Right ventricle myocardium superior (tissue), 1 donor: ENCODE measurements at regions not wholly inside any gene's neighbourhood (a gene's known extent, or its start where the extent isn't known, plus 50 kb on each side); places are given as distances from the start of the nearest gene placed in this dataset.
"Not testable (repeated sequence)": the region's sequence is repeated elsewhere in the genome, so short reads cannot be mapped to it uniquely, and the experiment has no call there.

ENCODE experiments used
- ATAC-seq: fragments of 200-7000 bp; cut with Tn5 transposase; one replicate; pipeline ENCODE4 v1.9.1; 2020; ENCODE audit warnings: mild to moderate bottlenecking; ENCODE audit not compliant: poor library complexity
- DNase-seq: peaks from one replicate; pipeline ENCODE4 v3.0.0-alpha.2; 2020
- intact Hi-C: fragments of 100-400 bp; cut with DNase I; formaldehyde crosslinking; loops from one replicate; pipeline ENCODE4 v1.11.2; 2022
- donor health status: DM: no; HTN: yes; CAD: no; lungs with severe emphysema.

- DNase-seq (no peak), ATAC-seq (no peak)
- intact Hi-C loops = no loop called here
Measured at GRCh38 chr6:126718600-126719327, 378.8 kb downstream of the CENPW start.

DNA sequence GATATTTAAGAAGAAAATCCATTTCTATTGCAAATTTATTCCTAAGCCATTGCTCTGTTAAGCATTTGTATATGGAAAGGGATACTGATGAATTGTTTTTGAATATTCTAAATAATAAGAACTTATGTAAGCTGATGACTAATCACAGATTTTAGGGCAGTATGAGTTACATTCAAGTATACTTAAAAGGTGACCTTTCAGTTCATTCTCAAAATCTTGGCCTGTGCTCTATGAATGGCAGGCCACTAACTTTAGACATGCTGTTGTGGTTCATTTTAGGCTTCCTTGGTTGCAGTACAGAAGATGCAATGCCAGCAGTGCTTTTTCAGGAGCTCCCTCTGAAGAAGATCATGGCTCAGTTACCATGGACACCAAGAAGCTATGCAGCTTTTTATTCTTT lies 380.4 kb downstream of the CENPW start:
- intact Hi-C loops = no loop called here
- DNase-seq (no peak), ATAC-seq (no peak)

DNA sequence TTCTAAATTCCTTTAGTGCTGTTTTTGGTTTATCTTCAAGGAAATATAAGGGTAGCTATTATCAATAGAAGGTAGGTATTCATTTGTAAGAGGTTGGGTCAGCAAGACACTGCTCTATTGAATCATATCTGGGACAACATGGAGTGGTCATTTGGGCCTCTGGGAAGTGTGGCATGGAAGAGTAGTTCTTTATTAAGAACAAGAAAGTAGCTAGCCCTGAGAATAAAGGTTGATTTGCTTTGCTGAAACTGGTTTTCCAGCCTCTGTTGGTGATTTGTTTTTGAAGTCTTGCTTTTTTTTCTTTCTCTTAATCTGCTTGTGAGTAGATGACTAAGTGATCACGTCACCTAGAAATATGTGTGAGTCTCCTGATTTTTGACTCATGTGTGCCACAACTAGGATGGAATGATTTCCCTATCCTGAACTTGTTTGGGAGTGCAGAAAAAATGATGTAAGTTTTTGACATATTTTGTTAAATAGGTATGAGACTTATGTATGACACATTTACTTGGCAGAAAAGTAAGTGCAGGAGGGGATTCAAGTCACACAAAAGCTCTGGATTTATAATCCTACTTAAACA lies 381.8 kb downstream of the CENPW start:
- intact Hi-C loops = no loop called here
- ATAC-seq (no peak), DNase-seq (no peak)

DNA sequence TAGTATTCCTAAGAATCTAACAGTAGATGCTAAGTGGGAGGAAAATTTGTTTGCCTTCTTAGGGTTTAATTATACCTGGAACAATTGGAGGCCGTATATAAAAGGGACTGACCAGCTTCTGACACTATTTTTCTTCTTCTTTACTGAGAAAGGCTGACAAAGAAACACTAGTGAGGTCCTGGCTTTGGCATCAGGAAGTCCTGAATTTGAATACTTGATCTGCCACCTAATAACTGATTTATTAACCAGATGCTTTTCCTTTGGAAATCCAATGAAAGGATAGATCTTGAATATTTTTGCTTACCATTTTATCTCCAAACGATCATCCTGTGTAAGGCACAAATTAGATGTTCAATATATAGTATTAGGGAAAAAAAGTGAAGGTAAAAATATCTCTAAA lies 382.5 kb downstream of the CENPW start:
- DNase-seq (no peak), ATAC-seq (no peak)
- intact Hi-C loops = no loop called here

DNA sequence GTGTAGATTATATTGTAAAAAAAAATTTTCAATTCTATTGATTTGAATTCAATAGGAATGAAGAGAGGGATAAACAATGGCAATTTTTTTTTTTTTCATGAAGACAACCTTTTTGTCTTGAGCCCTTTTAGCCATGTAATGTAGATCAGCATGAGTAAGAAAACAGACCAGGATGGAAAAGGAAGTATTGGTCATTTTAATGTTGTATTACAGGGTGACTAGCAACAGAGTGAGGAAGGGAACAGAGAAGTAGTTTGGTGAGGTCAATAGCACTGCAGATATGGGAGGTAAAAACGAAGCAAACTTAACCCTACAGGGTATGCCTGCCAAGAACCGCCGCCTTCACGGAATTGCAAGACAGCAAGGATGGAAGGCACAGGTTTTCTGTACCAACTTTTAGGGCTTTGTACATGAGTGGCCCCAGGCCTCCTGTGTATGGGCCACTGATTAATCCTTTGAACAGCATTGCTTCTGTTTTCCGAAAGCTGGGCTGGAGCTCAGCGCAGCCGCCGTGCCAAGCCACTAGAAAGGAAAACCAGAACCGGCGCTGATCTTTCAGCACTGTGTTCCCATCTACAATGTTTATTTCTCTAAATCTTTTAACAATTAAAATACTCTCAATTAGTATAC lies 383.7 kb downstream of the CENPW start:
- ATAC-seq (no peak), DNase-seq (no peak)
- intact Hi-C loops = no loop called here

GRCh38 chr6:126724821-126725220 lies 384.9 kb downstream of the CENPW start:
- intact Hi-C loops = no loop called here
- ATAC-seq (no peak), DNase-seq (no peak)

DNA sequence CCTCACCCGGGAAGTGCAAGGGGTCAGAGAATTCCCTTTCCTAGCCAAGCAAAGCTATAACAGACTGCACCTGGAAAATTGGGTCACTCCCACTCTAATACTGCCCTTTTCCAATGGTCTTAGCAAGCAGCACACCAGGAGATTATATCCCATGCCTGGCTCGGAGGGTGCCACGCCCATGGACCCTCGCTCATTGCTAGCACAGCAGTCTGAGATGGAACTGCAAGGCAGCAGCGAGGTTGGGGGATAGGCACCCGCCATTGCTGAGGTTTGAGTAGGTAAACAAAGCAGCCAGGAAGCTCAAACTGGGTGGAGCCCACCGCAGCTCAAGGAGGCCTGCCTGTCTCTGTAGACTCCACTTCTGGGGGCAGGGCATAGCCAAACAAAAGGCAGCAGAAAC lies 386.5 kb downstream of the CENPW start:
- DNase-seq, intact Hi-C loops, ATAC-seq: not testable (repeated sequence)

GRCh38 chr6:126738146-126738545 lies 380.3 kb upstream of the RSPO3 start:
- no peak for DNase-seq
- intact Hi-C loops = no loop called here
- ATAC-seq = no peak

GRCh38 chr6:126738641-126739040 lies 379.8 kb upstream of the RSPO3 start:
- ATAC-seq = no peak
- no peak for DNase-seq
- intact Hi-C loops = no loop called here

GRCh38 chr6:126743076-126743475 lies 375.4 kb upstream of the RSPO3 start:
- intact Hi-C loops = no loop called here
- ATAC-seq = no peak

DNA sequence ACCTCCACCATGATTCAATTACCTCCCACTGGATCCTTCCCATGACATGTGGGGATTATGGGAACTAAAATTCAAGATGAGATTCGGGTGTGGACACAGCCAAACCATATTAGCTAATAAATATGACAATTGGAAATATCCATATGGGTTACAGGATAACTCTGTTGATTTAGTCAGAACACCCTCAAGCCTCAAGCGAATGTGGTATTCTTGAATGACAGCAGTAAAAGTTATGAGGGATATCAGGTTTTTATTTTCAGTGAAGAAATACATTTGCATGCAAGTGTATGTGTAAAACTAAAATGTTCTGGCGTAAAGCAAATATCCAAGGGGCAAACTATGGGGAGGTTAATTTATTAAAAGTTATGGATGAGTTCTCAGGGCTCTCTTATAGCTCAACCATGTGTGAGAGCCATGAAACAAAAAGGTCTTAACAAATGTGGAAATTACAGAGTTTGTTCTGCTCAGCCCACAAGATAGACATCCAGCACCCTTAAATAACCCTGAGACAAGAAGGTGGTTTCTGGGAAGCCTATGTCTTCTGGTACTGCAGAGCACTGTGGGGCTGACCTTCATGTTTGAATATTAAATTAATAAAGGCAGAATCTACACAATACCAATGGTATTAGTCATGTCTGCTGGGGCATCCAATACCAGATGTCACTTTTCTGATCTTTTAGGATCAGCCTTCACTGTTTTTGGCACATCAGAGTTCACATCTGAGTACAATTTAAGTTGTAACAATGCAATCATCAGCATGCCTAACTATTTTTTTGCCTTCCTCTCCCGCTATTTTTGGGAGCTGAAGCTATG lies 370.5 kb upstream of the RSPO3 start:
- DNase-seq = no peak

More at GRCh38 chr6:126743076-126743475, 375.4 kb upstream of the RSPO3 start:
- no peak for DNase-seq

DNA sequence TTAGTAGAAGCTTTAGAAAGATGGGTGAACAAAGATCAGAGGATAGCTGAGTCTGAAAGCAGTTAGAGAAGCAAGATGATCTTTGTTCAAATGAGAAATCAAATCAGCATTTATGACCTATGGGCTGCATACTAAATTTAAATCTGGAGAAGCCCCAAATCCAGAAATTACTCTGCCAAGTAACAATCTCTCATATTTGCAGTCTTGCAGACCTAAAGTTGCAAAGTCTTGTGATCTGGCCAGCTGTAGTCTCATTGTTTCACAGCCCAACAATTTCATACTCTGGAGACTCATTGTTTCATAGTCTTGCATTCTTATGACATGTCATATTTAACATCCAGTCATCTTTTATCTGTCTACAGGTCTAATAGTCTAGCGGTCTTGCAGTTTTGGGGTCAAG lies 364.9 kb upstream of the RSPO3 start:
- DNase-seq = no peak
- intact Hi-C loops = no loop called here
- no peak for ATAC-seq

More for the DNA sequence above, 370.5 kb upstream of the RSPO3 start:
- ATAC-seq = no peak
- intact Hi-C loops = no loop called here

DNA sequence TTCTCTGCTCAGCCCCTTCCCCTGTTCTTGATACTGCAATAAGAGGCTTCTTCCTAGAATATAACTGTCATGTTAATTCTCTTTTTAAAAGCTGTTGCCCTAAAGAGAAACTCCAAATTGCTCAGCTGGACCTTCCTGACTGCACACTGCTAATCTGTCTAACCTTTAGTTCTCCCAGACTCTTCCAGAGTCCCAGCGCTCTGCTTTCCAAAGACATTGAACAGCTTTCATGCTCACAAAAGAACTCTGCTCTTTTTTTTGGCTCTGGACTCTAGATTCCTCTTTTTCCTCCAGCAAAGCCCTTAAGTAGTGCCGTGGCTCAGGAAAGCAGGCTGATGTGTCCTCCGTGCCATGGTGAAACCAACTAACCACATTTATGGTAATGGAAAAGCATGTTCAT lies 356.6 kb upstream of the RSPO3 start:
- intact Hi-C loops = no loop called here
- ATAC-seq (peak; percentile 36), DNase-seq (no peak)

- DNase-seq (no peak), ATAC-seq (peak; percentile 78)
- intact Hi-C loops = no loop called here
Measured at GRCh38 chr6:126764104-126764503, 354.4 kb upstream of the RSPO3 start.

- intact Hi-C loops = no loop called here
- DNase-seq (no peak), ATAC-seq (no peak)
Measured at GRCh38 chr6:126764671-126765070, 353.8 kb upstream of the RSPO3 start.

DNA sequence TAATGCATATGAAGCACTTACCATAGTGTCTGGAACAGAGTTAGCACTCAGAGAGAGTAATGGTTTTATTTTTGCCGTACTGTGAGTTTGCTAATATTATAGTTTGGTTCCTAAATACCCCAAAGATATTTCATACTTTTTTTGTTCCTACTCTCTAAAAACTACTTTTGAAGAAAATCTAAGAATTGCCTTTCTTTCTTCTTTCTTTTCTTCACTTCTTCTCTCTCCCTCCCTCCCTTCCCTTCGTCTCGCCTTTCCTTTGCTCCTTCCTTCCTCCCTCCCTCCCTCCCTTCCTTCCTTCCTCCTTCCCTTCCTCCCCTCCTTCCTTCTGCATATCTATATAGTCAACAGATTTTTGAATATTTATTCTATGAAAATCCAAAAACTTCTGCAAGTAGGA lies 351.7 kb upstream of the RSPO3 start:
- ATAC-seq (no peak), DNase-seq (no peak)
- intact Hi-C loops = no loop called here

DNA sequence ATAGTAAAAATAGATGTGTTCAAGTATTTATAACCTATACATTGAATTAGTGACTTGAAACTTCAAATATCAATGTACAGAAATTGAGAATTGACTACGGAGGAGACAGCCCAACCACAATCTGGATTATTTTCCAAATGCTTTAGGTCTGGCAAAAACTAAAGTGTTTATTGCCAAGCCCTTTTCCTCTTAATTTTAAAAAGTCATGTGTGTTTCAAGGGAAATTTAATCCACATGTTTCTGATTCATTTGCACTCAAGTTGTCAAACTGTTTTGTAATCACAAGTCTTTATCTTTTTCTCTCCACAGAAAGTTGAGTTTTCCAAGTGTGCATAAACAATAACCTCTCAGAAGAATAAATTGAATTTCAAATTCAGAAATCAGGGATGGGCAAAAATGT lies 350.8 kb upstream of the RSPO3 start:
- DNase-seq (no peak), ATAC-seq (no peak)
- intact Hi-C loops = no loop called here

GRCh38 chr6:126770176-126770575 lies 348.3 kb upstream of the RSPO3 start:
- ATAC-seq = no peak
- intact Hi-C loops = no loop called here
- no peak for DNase-seq

DNA sequence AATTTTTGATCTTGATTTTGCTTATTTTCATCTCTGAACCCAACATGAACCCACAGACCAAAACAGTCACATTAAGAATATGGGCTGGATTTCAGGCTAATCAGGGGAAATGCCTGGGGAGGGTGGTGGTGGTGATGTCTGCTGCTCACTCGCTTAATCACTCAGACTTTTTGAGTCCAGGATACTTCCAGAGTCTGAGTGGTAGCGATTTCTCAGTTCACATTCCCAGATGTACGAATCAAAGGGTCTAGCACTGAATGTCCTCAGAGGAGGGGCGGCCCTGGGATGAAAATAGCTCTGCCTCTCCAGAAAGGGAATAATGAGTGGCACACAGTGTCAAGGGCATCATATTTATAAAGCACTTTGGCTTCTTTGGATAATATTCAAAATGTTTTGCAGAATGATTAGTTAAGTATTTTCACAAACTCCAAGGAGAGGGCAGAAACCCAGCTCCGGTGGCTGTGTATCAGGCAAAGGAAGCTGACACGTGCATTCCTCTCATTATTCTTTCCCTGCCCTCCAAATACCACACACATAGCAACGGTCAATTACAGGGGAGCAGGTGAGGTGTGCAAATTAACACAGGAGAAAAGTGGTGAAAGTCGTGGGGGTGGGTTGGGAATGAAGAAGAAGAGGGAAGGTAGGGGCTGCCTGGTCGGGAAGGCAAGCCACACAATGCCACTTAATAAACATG lies 345.2 kb upstream of the RSPO3 start:
- ATAC-seq = peak; percentile 95
- intact Hi-C loops = no loop called here
- DNase-seq = no peak
